SK-MEL-5 (cell line): ENCODE measurements at regions not wholly inside any gene's neighbourhood (a gene's known extent, or its start where the extent isn't known, plus 50 kb on each side); places are given as distances from the start of the nearest gene placed in this dataset.

ENCODE experiments used
- DNase-seq: peaks from one replicate; pipeline ENCODE4 v3.0.0-alpha.2; 2016; ENCODE audit warnings: low read depth, low spot score
- in situ Hi-C: cut with HindIII; loops from 2 replicates; pipeline ENCODE4 v1.10.0; 2016; ENCODE audit warnings: low sequenced_read_pairs, high pct_unique_total_duplicates, low pct_unique_long_range_greater_than_20kb

- DNase-seq = no peak
- in situ Hi-C loops = no loop called here
Observed at GRCh38 chr16:31699601-31700000, 171.9 kb downstream of the AHSP start.

GRCh38 chr16:31700200-31700529 is 172.5 kb downstream of the AHSP start:
- peak; percentile 64 for DNase-seq
- in situ Hi-C loops = no loop called here

- in situ Hi-C loops = no loop called here
- DNase-seq = no peak
Observed at GRCh38 chr16:31700530-31701388, 172.8 kb upstream of the ZNF267 start.

- in situ Hi-C loops = no loop called here
Observed at GRCh38 chr16:31701734-31702133, 171.9 kb upstream of the ZNF267 start.

GRCh38 chr16:31702796-31703195 is 170.8 kb upstream of the ZNF267 start:
- in situ Hi-C loops = no loop called here
- DNase-seq = no peak

More at GRCh38 chr16:31701734-31702133, 171.9 kb upstream of the ZNF267 start:
- DNase-seq = no peak

- DNase-seq = no peak
- in situ Hi-C loops = no loop called here
Observed at GRCh38 chr16:31703526-31704128, 170.0 kb upstream of the ZNF267 start.

- DNase-seq = no peak
- in situ Hi-C loops = no loop called here
Observed at GRCh38 chr16:31704138-31704537, 169.5 kb upstream of the ZNF267 start.

GRCh38 chr16:31705371-31705770 is 168.2 kb upstream of the ZNF267 start:
- in situ Hi-C loops = no loop called here
- DNase-seq = no peak

GRCh38 chr16:31706318-31706717 is 167.3 kb upstream of the ZNF267 start:
- in situ Hi-C loops = no loop called here
- DNase-seq = no peak

GRCh38 chr16:31706925-31707324 is 166.7 kb upstream of the ZNF267 start:
- in situ Hi-C loops = no loop called here

GRCh38 chr16:31707743-31708335 is 165.8 kb upstream of the ZNF267 start:
- DNase-seq = no peak
- in situ Hi-C loops = no loop called here

More at GRCh38 chr16:31706925-31707324, 166.7 kb upstream of the ZNF267 start:
- no peak for DNase-seq

GRCh38 chr16:31708348-31708747 is 165.3 kb upstream of the ZNF267 start:
- no peak for DNase-seq
- in situ Hi-C loops = no loop called here

- in situ Hi-C loops = no loop called here
Observed at GRCh38 chr16:31709181-31709580, 164.4 kb upstream of the ZNF267 start.

GRCh38 chr16:31710134-31710533 is 163.5 kb upstream of the ZNF267 start:
- in situ Hi-C loops = no loop called here
- DNase-seq = no peak

More at GRCh38 chr16:31709181-31709580, 164.4 kb upstream of the ZNF267 start:
- no peak for DNase-seq

- in situ Hi-C loops = no loop called here
- DNase-seq = no peak
Observed at GRCh38 chr16:31710880-31711279, 162.7 kb upstream of the ZNF267 start.

GRCh38 chr16:31711344-31711845 is 162.2 kb upstream of the ZNF267 start:
- in situ Hi-C loops = no loop called here
- no peak for DNase-seq

- no peak for DNase-seq
- in situ Hi-C loops = no loop called here
Observed at GRCh38 chr16:31712064-31712540, 161.5 kb upstream of the ZNF267 start.
